GM23338 (cell line): ENCODE measurements at regions not wholly inside any gene's neighbourhood (a gene's known extent, or its start where the extent isn't known, plus 50 kb on each side); places are given as distances from the start of the nearest gene placed in this dataset.

ENCODE experiments used
- CREB1 ChIP-seq: fragments of 250-450 bp; sonication (Bioruptor Pico); IDR thresholded peaks from 2 replicates; pipeline ENCODE4 v1.5.0; 2020; ENCODE audit warnings: low read depth, mild to moderate bottlenecking, moderate library complexity
- CTCF ChIP-seq, 2 experiments: fragments of 200-600 bp in 1 of 2; sonication (generic) in 1 of 2; conservative IDR thresholded peaks; 2 replicates each; pipeline versions ENCODE4 v1.5.1 to v1.6.1; 2016 to 2017; ENCODE audit warnings: antibody characterized with exemption in 2 of 2, low read depth in 2 of 2, mild to moderate bottlenecking in 2 of 2, moderate library complexity in 1 of 2
- ETS1 ChIP-seq: IDR thresholded peaks from 2 replicates; pipeline ENCODE4 v1.6.1; 2016; ENCODE audit warnings: antibody characterized with exemption
- EZH2 ChIP-seq: fragments of 200-600 bp; sonication (generic); IDR thresholded peaks from one replicate; pipeline ENCODE4 v1.8.0; 2017; ENCODE audit warnings: antibody characterized with exemption, mild to moderate bottlenecking, low read depth; ENCODE audit not compliant: unreplicated experiment
- EZH2phosphoT487 ChIP-seq: fragments of 200-600 bp; sonication (generic); IDR thresholded peaks from one replicate; pipeline ENCODE4 v1.8.1; 2018; ENCODE audit warnings: antibody characterized with exemption; ENCODE audit not compliant: unreplicated experiment
- JUNB ChIP-seq: IDR thresholded peaks from one replicate; pipeline ENCODE4 v1.6.1; 2016; ENCODE audit warnings: antibody characterized with exemption; ENCODE audit not compliant: unreplicated experiment
- POLR2AphosphoS5 ChIP-seq: IDR thresholded peaks from 2 replicates; pipeline ENCODE4 v1.6.1; 2016; ENCODE audit warnings: antibody characterized with exemption, low read depth
- REST ChIP-seq: IDR thresholded peaks from one replicate; pipeline ENCODE4 v1.6.1; 2018; ENCODE audit warnings: antibody characterized with exemption; ENCODE audit not compliant: unreplicated experiment
- STAT1 ChIP-seq: IDR thresholded peaks from one replicate; pipeline ENCODE4 v1.6.1; 2016; ENCODE audit warnings: antibody characterized with exemption; ENCODE audit not compliant: unreplicated experiment
- ZNF114 ChIP-seq: fragments of 250-450 bp; sonication (Bioruptor Pico); IDR thresholded peaks from 2 replicates; pipeline ENCODE4 v1.5.0; 2020; ENCODE audit warnings: mild to moderate bottlenecking, moderate library complexity
- ZNF331 ChIP-seq: fragments of 250-450 bp; sonication (Bioruptor Pico); IDR thresholded peaks from 2 replicates; pipeline ENCODE4 v1.5.0; 2020; ENCODE audit warnings: low read depth, mild to moderate bottlenecking, moderate library complexity
- ZNF462 ChIP-seq: fragments of 250-450 bp; sonication (Bioruptor Pico); IDR thresholded peaks from 2 replicates; pipeline ENCODE4 v1.5.0; 2020; ENCODE audit warnings: mild to moderate bottlenecking, moderate library complexity

GRCh38 chr9:20244271-20244670, 378.0 kb downstream of the MLLT3 start:
- TF ChIP-seq CTCF (conservative IDR thresholded peaks at IDR 0.05; ENCODE audit: low read depth in 2 of 2) (no peak), ETS1 (no peak), EZH2 (no peak), JUNB (no peak), ZNF462 (CRISPR knock-in tag) (no peak), POLR2AphosphoS5 (no peak), CREB1 (CRISPR knock-in tag) (no peak), REST (no peak), EZH2phosphoT487 (no peak), ZNF114 (CRISPR knock-in tag) (no peak), STAT1 (no peak), ZNF331 (CRISPR knock-in tag) (no peak)
